ENCODE measurements at regions not wholly inside any gene's neighbourhood (a gene's known extent, or its start where the extent isn't known, plus 50 kb on each side); places are given as distances from the start of the nearest gene placed in this dataset.
"Not testable (repeated sequence)": the region's sequence is repeated elsewhere in the genome, so short reads cannot be mapped to it uniquely, and the experiment has no call there.

DNA sequence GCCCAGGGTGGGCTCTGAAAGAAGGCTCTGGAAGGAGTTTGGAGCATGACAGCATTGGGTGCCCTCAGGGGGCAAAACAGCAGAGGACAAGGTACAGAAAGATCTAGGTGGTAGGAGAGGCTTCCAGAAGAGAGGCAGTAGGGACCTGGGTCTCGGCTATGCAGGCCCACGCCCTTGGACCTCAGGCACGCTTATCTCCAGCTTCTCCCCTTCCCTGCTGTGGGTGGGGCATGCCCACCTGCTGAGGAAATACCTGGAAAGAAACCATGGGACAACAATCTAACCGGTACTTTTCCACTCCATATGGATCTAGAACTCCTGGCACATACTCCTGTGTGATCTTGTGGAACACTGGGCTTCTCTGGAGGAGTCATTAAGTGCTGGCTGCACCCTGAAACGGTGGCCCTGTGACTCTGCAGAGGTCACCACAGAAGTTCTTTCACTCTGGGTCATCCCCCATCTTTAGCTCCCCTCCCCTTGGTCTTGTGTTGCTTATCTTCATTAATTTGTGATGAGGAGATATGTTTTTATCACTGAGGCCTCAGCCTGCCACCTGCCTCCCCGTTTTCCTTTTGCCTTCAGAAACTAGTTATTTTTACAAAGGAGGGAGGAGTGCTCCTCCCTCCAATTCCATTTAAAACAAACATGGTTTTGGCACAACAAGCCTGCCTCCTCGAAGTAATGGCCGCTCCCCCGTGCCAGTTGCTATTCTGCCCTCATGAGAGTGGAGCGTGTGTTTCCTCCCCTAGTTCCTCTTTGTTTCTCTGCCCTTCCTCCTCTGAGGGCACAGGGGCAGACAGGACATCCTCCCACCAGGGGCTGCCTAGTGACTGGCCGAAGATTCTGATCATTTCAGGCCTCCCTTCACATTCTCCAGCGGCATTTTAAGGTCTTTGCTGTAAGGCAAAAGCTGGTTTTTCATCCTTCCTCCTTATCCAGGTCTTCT lies 78.0 kb upstream of the ATP5PO start:
- no peak overlapping the region for H3K27ac ChIP-seq
- no peak for TF ChIP-seq CTCF (conservative IDR thresholded peaks at IDR 0.05)

GRCh38 chr21:33992412-33992811 lies 76.8 kb upstream of the ATP5PO start:
- H3K27ac ChIP-seq, result not testable (repeated sequence)

DNA sequence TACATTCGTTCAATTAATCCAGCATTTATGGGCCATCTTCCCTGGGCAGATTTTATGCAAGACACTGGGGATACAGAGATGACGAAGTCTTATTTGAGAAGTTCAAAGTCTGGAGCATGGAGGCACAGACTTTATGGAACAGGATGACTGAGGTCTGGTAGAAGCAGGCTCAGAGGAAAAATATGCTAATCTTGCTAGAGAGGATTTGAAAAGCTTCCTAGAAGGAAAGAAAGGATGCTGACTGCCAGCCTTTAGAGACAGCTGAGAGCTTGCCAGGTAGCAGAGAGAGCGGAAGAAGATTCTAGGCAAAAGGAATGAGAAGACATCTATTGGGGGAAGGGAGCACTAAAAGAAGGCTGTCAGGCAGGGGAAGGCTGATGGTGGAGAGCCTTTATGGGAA lies 75.5 kb upstream of the ATP5PO start:
- no peak for TF ChIP-seq CTCF (conservative IDR thresholded peaks at IDR 0.05)
- no peak overlapping the region for H3K27ac ChIP-seq

DNA sequence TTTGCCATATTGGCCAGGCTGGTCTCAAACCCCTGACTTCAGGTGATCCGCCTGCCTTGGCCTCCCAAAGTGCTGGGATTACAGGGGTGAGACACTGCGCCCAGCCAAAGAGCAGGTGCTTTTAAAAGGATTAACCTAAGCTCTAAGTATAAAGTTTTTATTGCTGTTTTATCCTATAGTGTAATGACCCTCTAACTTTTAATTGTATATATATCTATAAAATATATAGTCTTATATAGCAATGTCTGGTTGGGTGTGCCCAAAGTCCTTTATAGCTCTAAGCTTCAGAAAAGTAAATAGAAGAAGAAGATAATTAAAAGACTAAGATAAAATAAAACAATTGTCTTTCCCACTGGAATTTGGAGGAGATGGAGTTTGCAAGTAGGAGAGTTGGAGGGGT lies 73.8 kb upstream of the ATP5PO start:
- TF ChIP-seq CTCF (conservative IDR thresholded peaks at IDR 0.05), result no peak
- no peak overlapping the region for H3K27ac ChIP-seq

- no peak overlapping the region for H3K27ac ChIP-seq
- no peak for TF ChIP-seq CTCF (conservative IDR thresholded peaks at IDR 0.05)
These were observed 72.8 kb upstream of the ATP5PO start for GRCh38 chr21:33988237-33989017.

DNA sequence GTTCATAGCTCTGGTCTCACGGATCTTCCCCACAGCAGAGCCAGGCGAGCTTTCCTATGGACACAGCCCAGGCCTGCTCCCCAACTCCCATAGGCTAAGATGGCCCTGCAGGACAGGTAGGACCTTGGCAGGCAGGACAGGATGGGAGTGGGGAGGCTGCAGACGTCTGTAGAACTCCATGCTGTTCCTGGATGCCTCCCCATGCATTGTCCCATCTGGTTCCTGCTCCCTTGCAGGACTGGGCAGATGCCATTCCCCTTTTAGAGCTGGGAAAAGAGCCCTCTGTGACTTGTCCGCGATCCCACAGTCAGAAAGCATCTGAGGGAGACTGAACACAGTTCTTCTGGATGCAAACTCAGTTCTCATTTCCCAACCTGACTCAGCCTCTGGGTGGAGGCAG lies 71.9 kb upstream of the ATP5PO start:
- no peak overlapping the region for H3K27ac ChIP-seq
- TF ChIP-seq CTCF (conservative IDR thresholded peaks at IDR 0.05), result no peak

DNA sequence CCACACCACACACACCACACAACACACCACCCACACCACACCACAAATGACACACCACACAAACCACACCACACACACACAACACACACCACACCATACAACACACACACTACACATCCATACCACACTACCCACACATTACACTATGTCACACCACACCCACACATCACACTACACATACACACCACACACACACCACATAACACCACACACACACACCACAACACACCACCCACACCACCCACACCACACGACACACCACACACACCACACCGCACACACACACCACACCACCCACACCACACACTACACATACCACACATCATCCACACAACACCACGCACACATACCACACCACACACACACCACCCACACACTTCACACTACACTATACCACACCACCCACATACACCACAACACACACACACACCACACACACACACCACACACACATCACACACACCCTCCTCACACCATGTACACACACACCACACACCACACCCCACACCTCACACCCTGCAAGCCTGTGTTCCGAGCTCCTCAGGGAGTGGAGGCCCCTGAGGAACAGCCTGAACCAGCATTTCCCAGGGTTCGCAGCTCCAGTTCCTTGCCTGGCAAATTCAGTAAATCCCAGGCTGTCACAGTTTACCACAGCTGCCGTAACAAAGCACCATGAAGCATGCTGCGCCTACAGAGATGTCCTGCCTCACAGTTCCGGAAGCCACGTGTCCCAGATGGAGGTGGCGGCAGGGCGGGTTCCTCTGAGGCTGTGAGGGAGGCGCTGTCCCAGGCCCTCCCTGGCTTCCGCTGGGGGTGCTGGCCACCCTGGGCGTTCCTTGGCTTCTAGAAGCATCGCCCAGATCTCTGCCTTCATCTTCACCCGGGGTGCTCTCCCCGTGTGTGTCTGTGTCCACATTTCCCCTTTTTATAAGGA lies 69.8 kb upstream of the ATP5PO start:
- no peak overlapping the region for H3K27ac ChIP-seq
- TF ChIP-seq CTCF (conservative IDR thresholded peaks at IDR 0.05), result no peak
